Activated T-cell treated with anti-CD3 and anti-CD28 coated beads, Interleukin-2, amount 50 U/mL, for 24 hours (primary cell): ENCODE measurements at regions not wholly inside any gene's neighbourhood (a gene's known extent, or its start where the extent isn't known, plus 50 kb on each side); places are given as distances from the start of the nearest gene placed in this dataset.

Experiments used
- DNase-seq: peaks from one replicate; pipeline ENCODE4 v3.0.0-alpha.2; 2020
- H3K27ac Mint-ChIP-seq: 2 replicates; pipeline ENCODE4 v1.8.0; 2020; ENCODE audit warnings: mild to moderate bottlenecking, mixed read lengths
- H3K27me3 Mint-ChIP-seq: 2 replicates; pipeline ENCODE4 v1.8.0; 2020; ENCODE audit warnings: mixed read lengths
- H3K36me3 Mint-ChIP-seq: 2 replicates; pipeline ENCODE4 v1.8.0; 2020; ENCODE audit warnings: low read depth, mixed read lengths
- H3K4me1 Mint-ChIP-seq: 2 replicates; pipeline ENCODE4 v1.8.0; 2020; ENCODE audit warnings: low read depth, mixed read lengths
- H3K4me3 Mint-ChIP-seq: 2 replicates; pipeline ENCODE4 v1.8.0; 2020; ENCODE audit warnings: mild to moderate bottlenecking, moderate library complexity, mixed read lengths
- H3K9me3 Mint-ChIP-seq: 2 replicates; pipeline ENCODE4 v1.8.0; 2020; ENCODE audit warnings: mixed read lengths

DNA sequence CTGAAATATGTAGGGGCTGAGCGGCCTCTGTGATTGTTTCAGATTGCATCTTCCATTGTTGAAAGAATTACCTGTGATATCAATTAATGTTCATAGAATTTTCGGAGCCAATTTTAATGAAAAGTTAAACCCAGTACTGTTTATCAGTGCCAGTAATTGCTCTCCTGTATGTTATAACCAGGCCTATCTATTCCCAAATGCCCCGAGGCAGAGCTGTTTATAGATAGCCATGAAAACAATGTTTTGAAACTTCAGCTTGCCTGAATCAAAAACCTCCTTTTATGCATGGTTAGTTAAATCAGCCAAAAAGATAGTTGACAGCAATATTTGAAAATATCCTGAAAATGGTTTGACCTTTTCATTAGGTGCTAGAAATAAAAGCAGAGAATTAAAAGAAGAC, 50.1 kb upstream of the HDAC9 start:
- Mint-ChIP-seq H3K27ac (no peak overlapping the region), H3K36me3 (no peaks in the 10 kb centered on the region), H3K9me3 (no peaks in the 10 kb centered on the region), H3K4me1 (no peaks in the 10 kb centered on the region), H3K4me3 (no peak overlapping the region), H3K27me3 (no peaks in the 10 kb centered on the region)
- no peak for DNase-seq
